Kidney epithelial cell (primary cell): ENCODE measurements at regions not wholly inside any gene's neighbourhood (a gene's known extent, or its start where the extent isn't known, plus 50 kb on each side); places are given as distances from the start of the nearest gene placed in this dataset.

ENCODE experiments used
- DNase-seq: peaks from one replicate; pipeline ENCODE4 v3.0.0-alpha.2; 2010; ENCODE audit warnings: low read depth
- H3K27me3 ChIP-seq: 2 replicates; pipeline ENCODE4 v1.6.0; 2011; ENCODE audit warnings: low read length; ENCODE audit not compliant: control insufficient read depth, insufficient read depth
- H3K36me3 ChIP-seq: 2 replicates; pipeline ENCODE4 v1.5.1; 2011; ENCODE audit warnings: low read length; ENCODE audit not compliant: control insufficient read depth, insufficient read depth
- H3K4me3 ChIP-seq: 2 replicates; pipeline ENCODE4 v1.5.1; 2011; ENCODE audit warnings: low read depth, mild to moderate bottlenecking, control low read depth, low read length
- CTCF ChIP-seq: IDR thresholded peaks from 2 replicates; pipeline ENCODE4 v1.5.1; 2011; ENCODE audit warnings: mild to moderate bottlenecking, moderate library complexity, low read length, control low read depth, inconsistent platforms; ENCODE audit not compliant: insufficient read depth, poor library complexity, severe bottlenecking

- TF ChIP-seq CTCF, result no peak
- no peaks in the 10 kb centered on the region for H3K36me3 ChIP-seq
- H3K27me3 ChIP-seq, result no peaks in the 10 kb centered on the region
- no peak overlapping the region for H3K4me3 ChIP-seq
- DNase-seq, result no peak
Measured at GRCh38 chr5:54765165-54766028, 220.0 kb downstream of the ESM1 start.

GRCh38 chr5:54764102-54765090 is 221.0 kb downstream of the ESM1 start:
- TF ChIP-seq CTCF, result no peak
- no peaks in the 10 kb centered on the region for H3K27me3 ChIP-seq
- no peaks in the 10 kb centered on the region for H3K36me3 ChIP-seq
- no peak overlapping the region for H3K4me3 ChIP-seq
- DNase-seq, result no peak

- DNase-seq, result peak; percentile 16
- no peak for TF ChIP-seq CTCF
Measured at GRCh38 chr5:54761213-54761701, 224.1 kb downstream of the ESM1 start.

GRCh38 chr5:54760182-54760935 is 225.0 kb downstream of the ESM1 start:
- no peak for TF ChIP-seq CTCF
- Histone ChIP-seq H3K4me3 (no peak overlapping the region), H3K36me3 (no peaks in the 10 kb centered on the region), H3K27me3 (no peaks in the 10 kb centered on the region)
- DNase-seq, result peak; percentile 10

More at GRCh38 chr5:54761213-54761701, 224.1 kb downstream of the ESM1 start:
- Histone ChIP-seq H3K36me3 (no peaks in the 10 kb centered on the region), H3K27me3 (no peaks in the 10 kb centered on the region), H3K4me3 (no peak overlapping the region)

GRCh38 chr5:54758038-54758437 is 227.4 kb downstream of the ESM1 start:
- DNase-seq, result no peak
- Histone ChIP-seq H3K4me3 (no peak overlapping the region), H3K36me3 (no peaks in the 10 kb centered on the region), H3K27me3 (no peaks in the 10 kb centered on the region)
- no peak for TF ChIP-seq CTCF
